A549 (cell line): ENCODE measurements at regions not wholly inside any gene's neighbourhood (a gene's known extent, or its start where the extent isn't known, plus 50 kb on each side); places are given as distances from the start of the nearest gene placed in this dataset.

ENCODE experiments used
- ATAC-seq, 2 experiments: fragments of 200-7000 bp in 1 of 2; fragments of >200 bp in 1 of 2; cut with Nextera tagmentation in 1 of 2; cut with Tn5 transposase in 1 of 2; 3 replicates each; pipeline versions ENCODE4 v1.8.0 to v1.9.1; 2018 to 2020; ENCODE audit warnings: mild to moderate bottlenecking in 1 of 2, moderate library complexity in 1 of 2
- CTCF ChIA-PET: fragments of 300-600 bp; sonication (Branson Sonifier 250); formaldehyde crosslinking; extraction: SDS; loops from one replicate; lab custom pipeline; 2021; ENCODE audit warnings: antibody characterized with exemption, inconsistent platforms; lab: Yijun Ruan, JAX
- POLR2A ChIA-PET: fragments of 350-600 bp; formaldehyde crosslinking; extraction: SDS; loops from one replicate; lab custom pipeline; 2021; ENCODE audit warnings: antibody characterized with exemption, inconsistent platforms; lab: Yijun Ruan, JAX
- DNase-seq, 2 experiments: peaks; one replicate each; pipeline versions ENCODE4 v3.0.0 to v3.0.0-alpha.2; 2011 to 2016; ENCODE audit warnings: low read depth in 1 of 2, low spot score in 1 of 2
- FAIRE-seq: peaks from 2 replicates; lab custom pipeline; 2011; peaks lifted over from hg19 to GRCh38; lab: Jason Lieb, UNC
- H3K27ac ChIP-seq, 2 experiments: fragments of >200 bp; sonication (Bioruptor Twin); formaldehyde crosslinking; 3 replicates each; pipeline ENCODE4 v1.5.1; 2016 to 2017
- H3K4me1 ChIP-seq: fragments of >200 bp; sonication (Bioruptor Twin); formaldehyde crosslinking; 3 replicates; pipeline ENCODE4 v1.6.1; 2016
- H3K4me2 ChIP-seq: fragments of >200 bp; sonication (Bioruptor Twin); formaldehyde crosslinking; 3 replicates; pipeline ENCODE4 v1.6.1; 2016
- H3K4me3 ChIP-seq: fragments of >200 bp; sonication (Bioruptor Twin); formaldehyde crosslinking; 3 replicates; pipeline ENCODE4 v1.5.1; 2016
- H3K9me3 ChIP-seq: fragments of >200 bp; sonication (Bioruptor Twin); formaldehyde crosslinking; 3 replicates; pipeline ENCODE4 v1.6.1; 2016
- BHLHE40 ChIP-seq: IDR thresholded peaks from 2 replicates; pipeline ENCODE4 v1.6.1; 2012; ENCODE audit warnings: low read depth, low read length, inconsistent platforms
- CBX2 ChIP-seq: fragments of 200-600 bp; sonication (generic); IDR thresholded peaks from 2 replicates; pipeline ENCODE4 v1.6.1; 2016; ENCODE audit warnings: low read depth, mild to moderate bottlenecking, borderline replicate concordance
- CBX8 ChIP-seq: fragments of 200-600 bp; sonication (generic); IDR thresholded peaks from 2 replicates; pipeline ENCODE4 v1.6.1; 2016
- CEBPB ChIP-seq, 2 experiments: fragments of >200 bp in 1 of 2; sonication (Bioruptor Twin) in 1 of 2; formaldehyde crosslinking in 1 of 2; IDR thresholded peaks; 2 replicates each; pipeline ENCODE4 v1.6.1; 2012 to 2016
- CHD4 ChIP-seq: fragments of 200-600 bp; sonication (generic); IDR thresholded peaks from 2 replicates; pipeline ENCODE4 v1.6.1; 2016; ENCODE audit warnings: antibody characterized with exemption, mild to moderate bottlenecking, borderline replicate concordance
- EHF ChIP-seq: fragments of 250-450 bp; sonication (Bioruptor Pico); IDR thresholded peaks from 2 replicates; pipeline ENCODE4 v1.5.0; 2020; ENCODE audit warnings: mild to moderate bottlenecking
- EP300 ChIP-seq, 2 experiments: fragments of >200 bp; sonication (Bioruptor Twin); formaldehyde crosslinking; IDR thresholded peaks; 2 replicates in 1 of 2; 3 replicates in 1 of 2; pipeline ENCODE4 v1.6.1; 2016 to 2017
- ESRRA ChIP-seq: fragments of 150-350 bp; IDR thresholded peaks from 2 replicates; pipeline ENCODE4 v1.6.1; 2014; ENCODE audit warnings: mild to moderate bottlenecking, low read length, borderline replicate concordance
- FOSB ChIP-seq: fragments of 250-450 bp; sonication (Bioruptor Pico); IDR thresholded peaks from 2 replicates; pipeline ENCODE4 v1.5.0; 2020; ENCODE audit warnings: mild to moderate bottlenecking, moderate library complexity
- HDAC2 ChIP-seq: fragments of 200-600 bp; sonication (generic); IDR thresholded peaks from 2 replicates; pipeline ENCODE4 v1.6.1; 2016
- HOXB13 ChIP-seq: fragments of 250-450 bp; sonication (Bioruptor Pico); IDR thresholded peaks from 2 replicates; pipeline ENCODE4 v1.5.0; 2020; ENCODE audit warnings: low read depth, mild to moderate bottlenecking, moderate library complexity
- JUN ChIP-seq, 2 experiments: fragments of >200 bp; sonication (Bioruptor Twin); formaldehyde crosslinking; IDR thresholded peaks; 2 replicates in 1 of 2; 3 replicates in 1 of 2; pipeline ENCODE4 v1.6.1; 2016 to 2017
- JUNB ChIP-seq: fragments of >200 bp; sonication (Bioruptor Twin); formaldehyde crosslinking; IDR thresholded peaks from 2 replicates; pipeline ENCODE4 v1.6.1; 2016
- KDM1A ChIP-seq: fragments of 200-600 bp; sonication (generic); IDR thresholded peaks from 2 replicates; pipeline ENCODE4 v1.6.1; 2016; ENCODE audit warnings: low read depth, mild to moderate bottlenecking
- MYC ChIP-seq: IDR thresholded peaks from 2 replicates; pipeline ENCODE4 v1.6.1; 2012; ENCODE audit warnings: mild to moderate bottlenecking, inconsistent platforms, low read length, improper control_type of control experiment, borderline replicate concordance
- NR3C1 ChIP-seq: fragments of >200 bp; sonication (Bioruptor Twin); formaldehyde crosslinking; IDR thresholded peaks from 3 replicates; pipeline ENCODE4 v1.6.1; 2017
- PHF8 ChIP-seq: fragments of 200-600 bp; sonication (generic); IDR thresholded peaks from 2 replicates; pipeline ENCODE4 v1.6.1; 2016; ENCODE audit warnings: low read depth, mild to moderate bottlenecking, antibody characterized with exemption, moderate library complexity, borderline replicate concordance
- RAD21 ChIP-seq, 2 experiments: fragments of >200 bp in 1 of 2; sonication (Bioruptor Twin) in 1 of 2; formaldehyde crosslinking in 1 of 2; IDR thresholded peaks in 1 of 2; conservative IDR thresholded peaks in 1 of 2; 2 replicates in 1 of 2; 3 replicates in 1 of 2; pipeline ENCODE4 v1.6.1; 2012 to 2018; ENCODE audit warnings: inconsistent platforms in 1 of 2
- RCOR1 ChIP-seq: fragments of 150-350 bp; IDR thresholded peaks from 2 replicates; pipeline ENCODE4 v1.6.1; 2014; ENCODE audit warnings: antibody characterized with exemption, low read length, low read depth
- SMC3 ChIP-seq: fragments of >200 bp; sonication (Bioruptor Twin); formaldehyde crosslinking; IDR thresholded peaks from 3 replicates; pipeline ENCODE4 v1.6.1; 2018; ENCODE audit warnings: inconsistent platforms
- SREBF2 ChIP-seq: fragments of 450-650 bp; IDR thresholded peaks from 2 replicates; pipeline ENCODE4 v1.6.1; 2014; ENCODE audit warnings: mild to moderate bottlenecking, moderate library complexity
- TFCP2L1 ChIP-seq: fragments of 250-450 bp; sonication (Bioruptor Pico); IDR thresholded peaks from 2 replicates; pipeline ENCODE4 v1.5.0; 2021; ENCODE audit warnings: mild to moderate bottlenecking
- TP53 ChIP-seq: fragments of 250-450 bp; sonication (Bioruptor Pico); IDR thresholded peaks from 2 replicates; pipeline ENCODE4 v1.5.0; 2021; ENCODE audit warnings: mild to moderate bottlenecking, moderate library complexity
- ZSCAN20 ChIP-seq: fragments of 250-450 bp; sonication (Bioruptor Pico); IDR thresholded peaks from 2 replicates; pipeline ENCODE4 v1.8.0; 2022; ENCODE audit warnings: mild to moderate bottlenecking, moderate library complexity
- WGBS: methylation state at CpG from one replicate; pipeline ENCODE4 v1.1.6; 2017; ENCODE audit errors: missing lambda C conversion rate; 5-methylcytosine and 5-hydroxymethylcytosine counted together
- TF ChIP-seq, protein P1 (sequence below): fragments of 250-450 bp; sonication (Bioruptor Pico); IDR thresholded peaks from 2 replicates; pipeline ENCODE4 v1.5.0; 2020; ENCODE audit warnings: low read depth, mild to moderate bottlenecking, moderate library complexity
- TF ChIP-seq, protein P2 (sequence below): IDR thresholded peaks from 2 replicates; pipeline ENCODE4 v1.6.1; 2012; ENCODE audit warnings: low read depth, borderline replicate concordance

DNA sequence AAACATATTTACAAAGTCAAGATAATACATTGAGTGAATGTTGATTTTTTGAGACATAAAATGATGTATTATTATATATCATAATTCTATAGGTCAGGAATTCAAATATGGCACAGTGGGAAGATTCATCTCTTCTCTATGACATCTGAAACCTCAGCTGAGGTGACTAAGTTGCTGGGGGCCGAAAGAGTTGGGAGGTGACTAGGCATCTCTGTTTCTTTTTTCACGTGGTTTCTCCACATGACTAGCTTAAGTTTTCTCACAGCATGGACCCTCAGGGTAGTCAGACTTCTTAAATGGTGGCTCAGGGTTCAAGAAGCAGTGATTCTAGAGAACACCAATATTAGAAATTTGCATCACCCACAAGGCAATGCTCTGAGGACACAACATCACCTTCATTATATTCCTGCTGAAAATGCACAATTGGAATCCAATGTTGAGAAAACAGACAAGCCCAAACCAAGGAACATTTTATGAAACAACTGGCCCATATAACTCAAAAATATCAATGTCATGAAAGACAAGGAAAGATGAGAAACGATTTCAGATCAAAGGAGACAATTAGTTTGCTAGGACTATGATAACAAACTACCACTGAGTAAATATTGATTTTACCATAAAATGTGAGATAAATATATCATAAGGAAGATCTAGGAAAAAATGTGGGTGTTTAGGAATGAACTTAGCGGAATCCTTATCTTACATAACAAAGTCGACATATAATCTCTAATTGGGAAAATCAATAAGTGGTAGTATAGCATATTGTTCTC, 273.3 kb upstream of the IRAK1BP1 start:
- DNase-seq, result no peak
- Histone ChIP-seq H3K4me3 (no peak overlapping the region), H3K4me1 (peaks cover 16% of the 10 kb centered on the region), H3K27ac (no peak overlapping the region), H3K4me2 (no peak overlapping the region), H3K9me3 (no peaks in the 10 kb centered on the region)
- CTCF ChIA-PET, result interaction anchor here (0.6 kb wide), 1 partner anchor 112 kb away, joined by 3 read pairs; no protein-coding TSS in a partner anchor
- TF ChIP-seq CEBPB (IDR thresholded peaks at IDR 0.05) (no peak), PHF8 (no peak), CBX8 (no peak), TFCP2L1 (CRISPR knock-in tag) (no peak), HOXB13 (CRISPR knock-in tag) (no peak), ZSCAN20 (CRISPR knock-in tag) (no peak), NR3C1 (no peak), JUN (IDR thresholded peaks at IDR 0.05) (no peak), BHLHE40 (no peak), HDAC2 (no peak), ESRRA (no peak), EP300 (IDR thresholded peaks at IDR 0.05) (no peak), TP53 (CRISPR knock-in tag) (no peak), EHF (CRISPR knock-in tag) (no peak), CHD4 (no peak), SREBF2 (no peak), SMC3 (no peak), RCOR1 (no peak), RAD21 (conservative IDR thresholded peaks at IDR 0.05 in 1 of 2, IDR thresholded peaks at IDR 0.05 in 1 of 2) (no peak)
- TF ChIP-seq, protein P1, sequence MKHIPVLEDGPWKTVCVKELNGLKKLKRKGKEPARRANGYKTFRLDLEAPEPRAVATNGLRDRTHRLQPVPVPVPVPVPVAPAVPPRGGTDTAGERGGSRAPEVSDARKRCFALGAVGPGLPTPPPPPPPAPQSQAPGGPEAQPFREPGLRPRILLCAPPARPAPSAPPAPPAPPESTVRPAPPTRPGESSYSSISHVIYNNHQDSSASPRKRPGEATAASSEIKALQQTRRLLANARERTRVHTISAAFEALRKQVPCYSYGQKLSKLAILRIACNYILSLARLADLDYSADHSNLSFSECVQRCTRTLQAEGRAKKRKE (CRISPR knock-in tag), result no peak
- 46% methylated on average over 5 of the region's 5 CpGs for WGBS
- no peak for FAIRE-seq
- POLR2A ChIA-PET, result no interaction called here
- ATAC-seq, result no peak

DNA sequence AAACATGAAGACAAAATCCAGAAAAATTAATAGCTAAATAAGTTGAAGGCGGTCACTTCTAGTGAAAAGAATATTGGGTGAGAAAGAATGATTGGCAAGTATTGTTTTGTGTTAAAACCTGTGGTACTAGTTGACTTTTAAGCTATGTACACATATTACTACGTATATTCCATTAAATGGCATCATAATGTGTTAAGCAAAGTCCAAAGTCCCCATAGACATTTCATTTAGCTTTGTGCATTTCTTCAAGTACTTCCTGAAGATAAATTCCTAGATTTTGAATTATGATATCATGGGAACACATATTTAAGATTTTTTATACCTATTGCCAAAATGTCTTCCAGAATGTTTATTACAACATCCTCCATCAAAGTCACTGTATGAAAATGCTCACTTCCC, 272.7 kb upstream of the IRAK1BP1 start:
- ATAC-seq, result no peak
- no peak for FAIRE-seq
- H3K9me3 ChIP-seq, result no peaks in the 10 kb centered on the region
- H3K27ac ChIP-seq, result no peak overlapping the region
- ChIA-PET POLR2A (no interaction called here), CTCF (interaction anchor here (0.6 kb wide), 1 partner anchor 112 kb away, joined by 3 read pairs; no protein-coding TSS in a partner anchor)
- H3K4me2 ChIP-seq, result no peak overlapping the region
- DNase-seq, result peak in 1 of 2 experiments; percentile 52
- TF ChIP-seq MYC, result no peak
- TF ChIP-seq FOSB (CRISPR knock-in tag), result no peak
- TF ChIP-seq TP53 (CRISPR knock-in tag), result no peak
- no peak for TF ChIP-seq ESRRA
- no peak for TF ChIP-seq CBX2
- TF ChIP-seq KDM1A, result no peak
- TF ChIP-seq, protein P2, sequence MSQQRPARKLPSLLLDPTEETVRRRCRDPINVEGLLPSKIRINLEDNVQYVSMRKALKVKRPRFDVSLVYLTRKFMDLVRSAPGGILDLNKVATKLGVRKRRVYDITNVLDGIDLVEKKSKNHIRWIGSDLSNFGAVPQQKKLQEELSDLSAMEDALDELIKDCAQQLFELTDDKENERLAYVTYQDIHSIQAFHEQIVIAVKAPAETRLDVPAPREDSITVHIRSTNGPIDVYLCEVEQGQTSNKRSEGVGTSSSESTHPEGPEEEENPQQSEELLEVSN, result no peak
- TF ChIP-seq JUNB, result no peak
- no peak for TF ChIP-seq SMC3
- WGBS, result 40% methylated on average over 2 of the region's 2 CpGs
- no peak overlapping the region for H3K4me3 ChIP-seq
- H3K4me1 ChIP-seq, result peaks cover 21% of the 10 kb centered on the region
